SU-DHL-6 (cell line): ENCODE measurements at regions not wholly inside any gene's neighbourhood (a gene's known extent, or its start where the extent isn't known, plus 50 kb on each side); places are given as distances from the start of the nearest gene placed in this dataset.

Source experiments
- H2AFZ ChIP-seq: fragments of 200-600 bp; sonication (generic); 2 replicates; pipeline ENCODE4 v1.6.1; 2014; ENCODE audit warnings: low read depth, mild to moderate bottlenecking, moderate library complexity, mixed read lengths, antibody characterized with exemption, low read length; ENCODE audit not compliant: severe bottlenecking
- H3F3A ChIP-seq: fragments of 200-600 bp; shearing (Covaris generic); 2 replicates; pipeline ENCODE4 v1.6.0; 2016; ENCODE audit warnings: antibody characterized with exemption, mild to moderate bottlenecking; ENCODE audit not compliant: insufficient read depth
- H3K27ac ChIP-seq: fragments of 200-600 bp; sonication (generic); 2 replicates; pipeline ENCODE4 v1.5.1; 2016; ENCODE audit warnings: low read depth, mild to moderate bottlenecking, low read length, moderate library complexity, mixed read lengths
- H3K27me3 ChIP-seq: fragments of 200-600 bp; sonication (generic), shearing (Covaris generic); 2 replicates; pipeline ENCODE4 v1.6.0; 2014; ENCODE audit warnings: mild to moderate bottlenecking, low read length
- H3K36me3 ChIP-seq: fragments of 200-600 bp; sonication (generic); 2 replicates; pipeline ENCODE4 v1.6.1; 2014; ENCODE audit warnings: mild to moderate bottlenecking, low read length, mixed read lengths
- H3K4me2 ChIP-seq: fragments of 300-600, 200-600 bp; shearing (Covaris generic), sonication (generic); 2 replicates; pipeline ENCODE4 v1.6.0; 2014; ENCODE audit warnings: low read length, low read depth, mild to moderate bottlenecking; ENCODE audit not compliant: poor library complexity, severe bottlenecking
- H3K4me3 ChIP-seq: fragments of 200-600 bp; sonication (generic); 2 replicates; pipeline ENCODE4 v1.5.1; 2014; ENCODE audit warnings: antibody characterized with exemption, low read length, mild to moderate bottlenecking, mixed read lengths; ENCODE audit not compliant: insufficient read depth, poor library complexity, severe bottlenecking
- H3K79me2 ChIP-seq: fragments of 200-600 bp; sonication (generic); 2 replicates; pipeline ENCODE4 v1.6.1; 2014; ENCODE audit warnings: mild to moderate bottlenecking, low read length, moderate library complexity; ENCODE audit not compliant: insufficient read depth
- H3K9ac ChIP-seq: fragments of 200-600 bp; sonication (generic); 2 replicates; pipeline ENCODE4 v1.7.0; 2014; ENCODE audit warnings: mild to moderate bottlenecking, low read length
- H3K9me2 ChIP-seq: fragments of 200-600 bp; sonication (generic); replicated peaks from 2 replicates; pipeline ENCODE4 v1.6.1; 2014; ENCODE audit warnings: low read length; ENCODE audit not compliant: insufficient read depth
- H3K9me3 ChIP-seq: fragments of 200-600 bp; sonication (generic); 2 replicates; pipeline ENCODE4 v1.6.1; 2014; ENCODE audit warnings: low read length, mixed read lengths; ENCODE audit not compliant: insufficient read depth
- H4K20me1 ChIP-seq: fragments of 200-600 bp; sonication (generic); 2 replicates; pipeline ENCODE4 v1.6.1; 2014; ENCODE audit warnings: low read depth, mild to moderate bottlenecking, antibody characterized with exemption, low read length, moderate library complexity, mixed read lengths
- CTCF ChIP-seq: fragments of 200-600 bp; sonication (generic); IDR thresholded peaks from one replicate; pipeline ENCODE4 v1.5.1; 2017; ENCODE audit warnings: antibody characterized with exemption, mild to moderate bottlenecking, low read length, moderate library complexity; ENCODE audit not compliant: insufficient read depth, poor library complexity, severe bottlenecking
- EZH2phosphoT487 ChIP-seq: fragments of 200-600 bp; sonication (generic), shearing (Covaris generic); conservative IDR thresholded peaks from 2 replicates; pipeline ENCODE4 v1.6.1; 2018; ENCODE audit warnings: mild to moderate bottlenecking, antibody characterized with exemption, low read length, moderate library complexity, mixed read lengths

GRCh38 chr5:4130819-4131218 lies 535.2 kb downstream of the IRX1 start:
- H3K4me2 ChIP-seq: no peak overlapping the region
- H3K9ac ChIP-seq: no peak overlapping the region
- no peaks in the 10 kb centered on the region for H4K20me1 ChIP-seq
- no peaks in the 10 kb centered on the region for H3K9me3 ChIP-seq
- H3K36me3 ChIP-seq: no peaks in the 10 kb centered on the region
- no peaks in the 10 kb centered on the region for H3K9me2 ChIP-seq
- no peak overlapping the region for H3K27ac ChIP-seq
- no peak overlapping the region for H3K4me3 ChIP-seq
- no peaks in the 10 kb centered on the region for H3K79me2 ChIP-seq
- H3K27me3 ChIP-seq: no peaks in the 10 kb centered on the region
- H3F3A ChIP-seq: no peaks in the 10 kb centered on the region
- H2AFZ ChIP-seq: no peak overlapping the region
- no peak for TF ChIP-seq CTCF
- no peak for TF ChIP-seq EZH2phosphoT487

GRCh38 chr5:4137781-4138180 lies 542.1 kb downstream of the IRX1 start:
- H4K20me1 ChIP-seq: no peaks in the 10 kb centered on the region
- H3K9ac ChIP-seq: no peak overlapping the region
- no peaks in the 10 kb centered on the region for H3K9me3 ChIP-seq
- H2AFZ ChIP-seq: no peak overlapping the region
- no peaks in the 10 kb centered on the region for H3K36me3 ChIP-seq
- no peak overlapping the region for H3K27ac ChIP-seq
- H3K27me3 ChIP-seq: no peaks in the 10 kb centered on the region
- H3K4me2 ChIP-seq: no peak overlapping the region
- H3K9me2 ChIP-seq: no peaks in the 10 kb centered on the region
- no peak overlapping the region for H3K4me3 ChIP-seq
- H3K79me2 ChIP-seq: no peaks in the 10 kb centered on the region
- no peaks in the 10 kb centered on the region for H3F3A ChIP-seq
- no peak for TF ChIP-seq CTCF

DNA sequence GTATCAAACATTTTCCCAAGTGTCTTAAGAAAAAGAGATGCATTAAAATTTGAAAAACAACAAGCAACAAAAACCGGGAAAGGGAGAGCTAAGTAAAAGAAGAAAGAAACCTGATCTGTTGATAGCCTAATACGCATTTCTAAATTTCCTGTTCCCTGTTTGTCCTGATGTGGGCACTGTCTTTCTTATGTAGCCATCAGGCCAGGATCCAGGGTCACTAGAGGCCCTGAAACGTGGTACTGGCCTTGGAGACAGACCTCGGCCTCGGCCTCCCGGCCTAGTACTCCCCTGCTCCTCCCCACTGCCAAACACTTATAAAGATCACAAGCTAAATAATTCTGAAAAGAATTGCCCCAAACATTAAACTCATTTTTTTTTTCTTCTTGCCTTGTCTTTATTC lies 547.2 kb downstream of the IRX1 start:
- no peak overlapping the region for H3K4me3 ChIP-seq
- no peaks in the 10 kb centered on the region for H3K9me3 ChIP-seq
- H3K79me2 ChIP-seq: no peaks in the 10 kb centered on the region
- no peaks in the 10 kb centered on the region for H4K20me1 ChIP-seq
- no peak for TF ChIP-seq EZH2phosphoT487
- TF ChIP-seq CTCF: no peak
- H3K4me2 ChIP-seq: no peak overlapping the region
- H2AFZ ChIP-seq: no peak overlapping the region
- no peak overlapping the region for H3K27ac ChIP-seq
- no peaks in the 10 kb centered on the region for H3K27me3 ChIP-seq
- H3K36me3 ChIP-seq: no peaks in the 10 kb centered on the region
- no peaks in the 10 kb centered on the region for H3F3A ChIP-seq
- H3K9ac ChIP-seq: no peak overlapping the region
- H3K9me2 ChIP-seq: no peaks in the 10 kb centered on the region
